ENCODE measurements at regions not wholly inside any gene's neighbourhood (a gene's known extent, or its start where the extent isn't known, plus 50 kb on each side); places are given as distances from the start of the nearest gene placed in this dataset.
A peak's percentile ranks its signal among the peaks of the same experiment; 100 is the strongest.
"Not testable (repeated sequence)": the region's sequence is repeated elsewhere in the genome, so short reads cannot be mapped to it uniquely, and the experiment has no call there.

GRCh38 chr9:110016340-110016739 is 191.6 kb downstream of the C9orf152 start:
- WGBS, 2 experiments: 95 to 98% methylated on average over 2 of the region's 2 CpGs
- Histone ChIP-seq H3K27me3 (ENCODE audit: control insufficient read depth, insufficient read depth, low read length, poor library complexity, severe bottlenecking) (no peaks in the 10 kb centered on the region), H3K9me3 (ENCODE audit: control insufficient read depth, low read length) (no peaks in the 10 kb centered on the region), H3K4me1 (ENCODE audit: control insufficient read depth, insufficient read depth, low read length) (no peaks in the 10 kb centered on the region), H3K36me3 (ENCODE audit: control insufficient read depth, insufficient read depth, low read length) (no peaks in the 10 kb centered on the region), H3K27ac (ENCODE audit: insufficient read depth, low read depth, low read length, poor library complexity, severe bottlenecking) (no peak overlapping the region), H3K4me3 (ENCODE audit: insufficient read depth, low read depth, low read length) (no peak overlapping the region)

GRCh38 chr9:110020216-110020615 is 187.7 kb downstream of the C9orf152 start:
- H3K27ac ChIP-seq (ENCODE audit: insufficient read depth, low read depth, low read length, poor library complexity, severe bottlenecking); H3K27me3 ChIP-seq (ENCODE audit: control insufficient read depth, insufficient read depth, low read length, poor library complexity, severe bottlenecking); H3K9me3 ChIP-seq (ENCODE audit: control insufficient read depth, low read length); H3K4me1 ChIP-seq (ENCODE audit: control insufficient read depth, insufficient read depth, low read length); H3K36me3 ChIP-seq (ENCODE audit: control insufficient read depth, insufficient read depth, low read length); H3K4me3 ChIP-seq (ENCODE audit: insufficient read depth, low read depth, low read length): not testable (repeated sequence)
- 92 to 93% methylated on average over 4 of the region's 4 CpGs for WGBS, 2 experiments

- no peak overlapping the region for H3K27ac ChIP-seq (ENCODE audit: insufficient read depth, low read depth, low read length, poor library complexity, severe bottlenecking)
- H3K9me3 ChIP-seq (ENCODE audit: control insufficient read depth, low read length): no peaks in the 10 kb centered on the region
These were observed 186.1 kb downstream of the C9orf152 start for GRCh38 chr9:110021891-110022290.

GRCh38 chr9:110023221-110023620 is 184.7 kb downstream of the C9orf152 start:
- H3K36me3 ChIP-seq (ENCODE audit: control insufficient read depth, insufficient read depth, low read length); H3K4me3 ChIP-seq (ENCODE audit: insufficient read depth, low read depth, low read length); H3K9me3 ChIP-seq (ENCODE audit: control insufficient read depth, low read length); H3K27ac ChIP-seq (ENCODE audit: insufficient read depth, low read depth, low read length, poor library complexity, severe bottlenecking); H3K27me3 ChIP-seq (ENCODE audit: control insufficient read depth, insufficient read depth, low read length, poor library complexity, severe bottlenecking): not testable (repeated sequence)
- peaks cover 14% of the 10 kb centered on the region for H3K4me1 ChIP-seq (ENCODE audit: control insufficient read depth, insufficient read depth, low read length)
- WGBS, 2 experiments: 94 to 95% methylated on average over 8 of the region's 8 CpGs

More at GRCh38 chr9:110021891-110022290, 186.1 kb downstream of the C9orf152 start:
- peaks cover under 1% of the 10 kb centered on the region for H3K4me1 ChIP-seq (ENCODE audit: control insufficient read depth, insufficient read depth, low read length)
- H3K4me3 ChIP-seq (ENCODE audit: insufficient read depth, low read depth, low read length): no peak overlapping the region
- 87 to 89% methylated on average over 2 of the region's 2 CpGs for WGBS, 2 experiments
- no peaks in the 10 kb centered on the region for H3K27me3 ChIP-seq (ENCODE audit: control insufficient read depth, insufficient read depth, low read length, poor library complexity, severe bottlenecking)
- no peaks in the 10 kb centered on the region for H3K36me3 ChIP-seq (ENCODE audit: control insufficient read depth, insufficient read depth, low read length)

GRCh38 chr9:110025551-110026170 is 182.3 kb downstream of the C9orf152 start:
- WGBS, 2 experiments: 90 to 93% methylated on average over 4 of the region's 4 CpGs
- Histone ChIP-seq H3K4me3 (ENCODE audit: insufficient read depth, low read depth, low read length) (no peak overlapping the region), H3K36me3 (ENCODE audit: control insufficient read depth, insufficient read depth, low read length) (no peaks in the 10 kb centered on the region), H3K27ac (ENCODE audit: insufficient read depth, low read depth, low read length, poor library complexity, severe bottlenecking) (no peak overlapping the region), H3K27me3 (ENCODE audit: control insufficient read depth, insufficient read depth, low read length, poor library complexity, severe bottlenecking) (no peaks in the 10 kb centered on the region), H3K9me3 (ENCODE audit: control insufficient read depth, low read length) (no peaks in the 10 kb centered on the region), H3K4me1 (ENCODE audit: control insufficient read depth, insufficient read depth, low read length) (peaks cover 15% of the 10 kb centered on the region)

- Histone ChIP-seq H3K27me3 (ENCODE audit: control insufficient read depth, insufficient read depth, low read length, poor library complexity, severe bottlenecking) (no peaks in the 10 kb centered on the region), H3K4me3 (ENCODE audit: insufficient read depth, low read depth, low read length) (no peak overlapping the region), H3K4me1 (ENCODE audit: control insufficient read depth, insufficient read depth, low read length) (peaks cover 15% of the 10 kb centered on the region), H3K9me3 (ENCODE audit: control insufficient read depth, low read length) (no peaks in the 10 kb centered on the region), H3K27ac (ENCODE audit: insufficient read depth, low read depth, low read length, poor library complexity, severe bottlenecking) (peak overlapping the region; percentile 90), H3K36me3 (ENCODE audit: control insufficient read depth, insufficient read depth, low read length) (no peaks in the 10 kb centered on the region)
- WGBS, 2 experiments: 25 to 28% methylated on average over 6 of the region's 6 CpGs
These were observed 180.3 kb downstream of the C9orf152 start for GRCh38 chr9:110027671-110028081.

- no peaks in the 10 kb centered on the region for H3K27me3 ChIP-seq (ENCODE audit: control insufficient read depth, insufficient read depth, low read length, poor library complexity, severe bottlenecking)
- H3K4me3 ChIP-seq (ENCODE audit: insufficient read depth, low read depth, low read length): no peak overlapping the region
- no peaks in the 10 kb centered on the region for H3K9me3 ChIP-seq (ENCODE audit: control insufficient read depth, low read length)
- peaks cover 15% of the 10 kb centered on the region for H3K4me1 ChIP-seq (ENCODE audit: control insufficient read depth, insufficient read depth, low read length)
- no peaks in the 10 kb centered on the region for H3K36me3 ChIP-seq (ENCODE audit: control insufficient read depth, insufficient read depth, low read length)
- H3K27ac ChIP-seq (ENCODE audit: insufficient read depth, low read depth, low read length, poor library complexity, severe bottlenecking): no peak overlapping the region
- WGBS, 2 experiments: 91 to 94% methylated on average over 5 of the region's 5 CpGs
These were observed 179.7 kb downstream of the C9orf152 start for GRCh38 chr9:110028271-110028670.

GRCh38 chr9:110028676-110029075 is 179.3 kb downstream of the C9orf152 start:
- Histone ChIP-seq H3K9me3 (ENCODE audit: control insufficient read depth, low read length) (no peaks in the 10 kb centered on the region), H3K27ac (ENCODE audit: insufficient read depth, low read depth, low read length, poor library complexity, severe bottlenecking) (no peak overlapping the region), H3K4me3 (ENCODE audit: insufficient read depth, low read depth, low read length) (no peak overlapping the region), H3K27me3 (ENCODE audit: control insufficient read depth, insufficient read depth, low read length, poor library complexity, severe bottlenecking) (no peaks in the 10 kb centered on the region), H3K36me3 (ENCODE audit: control insufficient read depth, insufficient read depth, low read length) (no peaks in the 10 kb centered on the region), H3K4me1 (ENCODE audit: control insufficient read depth, insufficient read depth, low read length) (peaks cover 15% of the 10 kb centered on the region)
- WGBS, 2 experiments: 91 to 95% methylated on average over 3 of the region's 3 CpGs

- Histone ChIP-seq H3K36me3 (ENCODE audit: control insufficient read depth, insufficient read depth, low read length) (no peaks in the 10 kb centered on the region), H3K9me3 (ENCODE audit: control insufficient read depth, low read length) (no peaks in the 10 kb centered on the region), H3K27me3 (ENCODE audit: control insufficient read depth, insufficient read depth, low read length, poor library complexity, severe bottlenecking) (no peaks in the 10 kb centered on the region), H3K4me3 (ENCODE audit: insufficient read depth, low read depth, low read length) (no peak overlapping the region), H3K4me1 (ENCODE audit: control insufficient read depth, insufficient read depth, low read length) (peaks cover 15% of the 10 kb centered on the region), H3K27ac (ENCODE audit: insufficient read depth, low read depth, low read length, poor library complexity, severe bottlenecking) (no peak overlapping the region)
- 91 to 95% methylated on average over 4 of the region's 4 CpGs for WGBS, 2 experiments
These were observed 178.5 kb downstream of the C9orf152 start for GRCh38 chr9:110029429-110029955.

- Histone ChIP-seq H3K4me1 (ENCODE audit: control insufficient read depth, insufficient read depth, low read length) (peaks cover 15% of the 10 kb centered on the region), H3K27ac (ENCODE audit: insufficient read depth, low read depth, low read length, poor library complexity, severe bottlenecking) (no peak overlapping the region)
These were observed 177.9 kb downstream of the C9orf152 start for GRCh38 chr9:110029956-110030480.

More at GRCh38 chr9:110029956-110030480, 177.9 kb downstream of the C9orf152 start:
- Histone ChIP-seq H3K36me3 (ENCODE audit: control insufficient read depth, insufficient read depth, low read length) (no peaks in the 10 kb centered on the region), H3K27me3 (ENCODE audit: control insufficient read depth, insufficient read depth, low read length, poor library complexity, severe bottlenecking) (no peaks in the 10 kb centered on the region), H3K9me3 (ENCODE audit: control insufficient read depth, low read length) (no peaks in the 10 kb centered on the region), H3K4me3 (ENCODE audit: insufficient read depth, low read depth, low read length) (no peak overlapping the region)
- 96 to 97% methylated on average over 4 of the region's 4 CpGs for WGBS, 2 experiments

Measured in ectodermal cell (in vitro differentiated cells).